BLaER1 treated with 17β-estradiol and CSF1 and Interleukin-3, amounts not matched to agents 10 nM and 100 nM (cell line): ENCODE measurements at regions not wholly inside any gene's neighbourhood (a gene's known extent, or its start where the extent isn't known, plus 50 kb on each side); places are given as distances from the start of the nearest gene placed in this dataset.
A peak's percentile ranks its signal among the peaks of the same experiment; 100 is the strongest.

Source experiments
- H3K27ac ChIP-seq, 11 experiments: shearing (Covaris generic); formaldehyde crosslinking; 2 replicates each; pipeline ENCODE4 v1.8.1; 2022
- H3K27me3 ChIP-seq, 11 experiments: shearing (Covaris generic); formaldehyde crosslinking; 2 replicates each; pipeline ENCODE4 v1.8.1; 2022
- H3K36me3 ChIP-seq, 11 experiments: shearing (Covaris generic); formaldehyde crosslinking; 2 replicates each; pipeline ENCODE4 v1.8.1; 2022
- H3K4me1 ChIP-seq, 10 experiments: shearing (Covaris generic); formaldehyde crosslinking; 2 replicates each; pipeline ENCODE4 v1.8.1; 2022
- H3K4me2 ChIP-seq, 11 experiments: shearing (Covaris generic); formaldehyde crosslinking; 2 replicates each; pipeline ENCODE4 v1.8.1; 2022
- H3K4me3 ChIP-seq, 10 experiments: shearing (Covaris generic); formaldehyde crosslinking; 2 replicates each; pipeline ENCODE4 v1.8.1; 2022
- H3K9ac ChIP-seq, 11 experiments: shearing (Covaris generic); formaldehyde crosslinking; 2 replicates each; pipeline ENCODE4 v1.8.1; 2022
- H3K9me3 ChIP-seq, 11 experiments: shearing (Covaris generic); formaldehyde crosslinking; replicated peaks in 1 of 11; 2 replicates each; pipeline ENCODE4 v1.8.1; 2022
- H4K20me1 ChIP-seq, 11 experiments: shearing (Covaris generic); formaldehyde crosslinking; 2 replicates each; pipeline ENCODE4 v1.8.1; 2022
- Cebpa-rat ChIP-seq, 11 experiments: shearing (Covaris generic); IDR thresholded peaks; 2 replicates each; pipeline ENCODE4 v1.8.1; 2022

DNA sequence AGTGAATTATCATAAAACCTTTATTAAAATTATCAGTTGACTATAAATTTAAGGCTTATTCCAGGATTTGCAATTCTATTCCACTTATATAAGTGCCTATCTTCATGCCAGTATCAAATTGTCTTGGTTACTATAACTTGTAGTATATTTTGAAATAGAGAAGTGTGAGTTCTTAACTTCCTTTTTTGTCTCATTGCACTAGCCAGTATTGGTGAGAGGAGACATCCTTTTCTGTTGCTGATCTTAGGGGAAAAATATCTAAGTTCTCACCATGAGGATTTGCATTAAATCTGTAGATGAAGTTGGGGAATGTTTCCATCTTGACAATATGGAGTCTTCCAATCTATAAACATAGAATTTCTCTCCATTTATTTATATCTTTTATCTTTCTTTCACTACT lies 104.2 kb upstream of the MKI67 start:
- peaks cover 11 to 60% (median 48%) of the 10 kb centered on the region in 11 experiments; a peak in 21 of 22 replicates for H3K36me3 ChIP-seq

GRCh38 chr10:128233422-128233821 lies 107.2 kb upstream of the MKI67 start:
- H3K27ac ChIP-seq, result no peak overlapping the region
- no peak overlapping the region for H3K4me3 ChIP-seq
- H3K36me3 ChIP-seq, result peaks cover 11 to 86% (median 72%) of the 10 kb centered on the region in 11 experiments; a peak in 21 of 22 replicates
- H4K20me1 ChIP-seq, result peaks cover 0 to 63% (median 0%) of the 10 kb centered on the region in 11 experiments; a peak in 9 of 22 replicates
- no peak overlapping the region for H3K4me2 ChIP-seq
- H3K9me3 ChIP-seq, result peaks cover 18 to 49% (median 38%) of the 10 kb centered on the region in 11 experiments
- no peaks in the 10 kb centered on the region for H3K27me3 ChIP-seq
- TF ChIP-seq Cebpa-rat (IDR thresholded peaks at IDR 0.05), result no peak
- H3K4me1 ChIP-seq, result peaks cover 19 to 39% (median 35%) of the 10 kb centered on the region in 10 experiments
- H3K9ac ChIP-seq, result no peak overlapping the region

More for the DNA sequence above, 104.2 kb upstream of the MKI67 start:
- Histone ChIP-seq H4K20me1 (peaks cover 0 to 35% (median 0%) of the 10 kb centered on the region in 11 experiments; a peak in 8 of 22 replicates), H3K9me3 (peaks cover 18 to 74% (median 48%) of the 10 kb centered on the region in 11 experiments), H3K4me1 (peaks cover 19 to 43% (median 35%) of the 10 kb centered on the region in 10 experiments), H3K9ac (no peak overlapping the region), H3K4me2 (peak overlapping the region in 6 of 11 experiments; percentile 15 to 86 (median 59); a peak in 7 of 22 replicates), H3K27me3 (no peaks in the 10 kb centered on the region), H3K4me3 (no peak overlapping the region), H3K27ac (peak overlapping the region in 3 of 11 experiments; percentile 54 to 67 (median 61); a peak in 5 of 22 replicates)
- TF ChIP-seq Cebpa-rat (IDR thresholded peaks at IDR 0.05), result no peak

DNA sequence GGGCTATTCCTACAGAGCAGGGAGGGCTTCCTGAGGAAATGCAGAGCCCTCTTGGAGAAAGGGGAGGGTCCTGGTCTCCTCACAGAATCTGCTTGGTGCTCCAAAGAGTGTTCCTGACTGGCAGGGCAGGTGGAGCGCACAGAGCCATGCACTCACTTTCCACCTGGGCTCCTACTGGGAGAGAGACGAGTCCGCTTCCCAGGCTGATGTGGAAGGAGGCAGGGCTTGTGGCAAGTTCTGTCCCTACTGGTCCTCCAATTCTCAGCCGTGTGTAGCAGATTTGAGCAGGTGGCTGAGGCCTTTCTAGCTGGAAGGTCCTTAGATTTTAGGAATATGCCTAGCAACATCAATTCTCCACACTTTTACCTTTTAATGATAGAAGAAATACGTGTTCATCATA lies 111.5 kb upstream of the MKI67 start:
- Histone ChIP-seq H3K9ac (no peak overlapping the region), H3K27ac (no peak overlapping the region), H3K9me3 (peaks cover 14 to 20% (median 17%) of the 10 kb centered on the region in 11 experiments), H4K20me1 (peaks cover 0 to 84% (median 0%) of the 10 kb centered on the region in 11 experiments; a peak in 10 of 22 replicates), H3K4me1 (peaks cover 0 to 17% (median 0%) of the 10 kb centered on the region in 10 experiments; a peak in 6 of 20 replicates), H3K4me2 (no peak overlapping the region), H3K4me3 (no peak overlapping the region), H3K27me3 (no peaks in the 10 kb centered on the region), H3K36me3 (peaks cover 11 to 96% (median 60%) of the 10 kb centered on the region in 11 experiments; a peak in 21 of 22 replicates)
- TF ChIP-seq Cebpa-rat (IDR thresholded peaks at IDR 0.05), result no peak

DNA sequence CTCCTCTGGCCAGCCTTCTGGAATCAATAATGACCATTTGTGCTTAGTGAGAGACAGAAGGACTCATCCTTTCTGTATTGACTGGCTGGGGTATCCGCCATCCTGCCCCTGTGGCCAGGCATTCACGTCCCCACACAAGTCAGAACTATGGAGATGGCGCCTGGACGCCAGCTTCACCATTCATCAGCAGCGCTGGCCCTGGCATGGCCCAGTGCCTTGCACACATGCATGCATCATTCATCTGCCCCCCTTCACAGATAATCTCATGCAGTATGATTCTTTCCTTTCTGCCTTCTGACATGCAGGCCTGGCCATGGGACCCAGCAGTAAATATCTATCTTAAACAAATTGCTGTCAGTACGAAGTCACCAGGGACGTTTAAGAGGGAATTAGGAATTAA lies 114.8 kb upstream of the MKI67 start:
- H3K4me2 ChIP-seq, result no peak overlapping the region
- H3K27me3 ChIP-seq, result no peaks in the 10 kb centered on the region
- H3K9me3 ChIP-seq, result peaks cover 0 to 6% (median 0%) of the 10 kb centered on the region in 11 experiments; a peak in 1 of 22 replicates
- peaks cover 0 to 72% (median 34%) of the 10 kb centered on the region in 11 experiments; a peak in 15 of 22 replicates for H3K36me3 ChIP-seq
- H3K9ac ChIP-seq, result no peak overlapping the region
- no peak overlapping the region for H3K27ac ChIP-seq
- no peaks in the 10 kb centered on the region; a peak in 1 of 20 replicates for H3K4me1 ChIP-seq
- no peak for TF ChIP-seq Cebpa-rat (IDR thresholded peaks at IDR 0.05)
- H3K4me3 ChIP-seq, result no peak overlapping the region
- H4K20me1 ChIP-seq, result peaks cover 0 to 86% (median 0%) of the 10 kb centered on the region in 11 experiments; a peak in 10 of 22 replicates

- peaks cover 0 to 86% (median 0%) of the 10 kb centered on the region in 11 experiments; a peak in 10 of 22 replicates for H4K20me1 ChIP-seq
- H3K4me2 ChIP-seq, result no peak overlapping the region
- peaks cover 0 to 2% (median 0%) of the 10 kb centered on the region in 10 experiments; a peak in 2 of 20 replicates for H3K4me1 ChIP-seq
- TF ChIP-seq Cebpa-rat (IDR thresholded peaks at IDR 0.05), result no peak
- no peaks in the 10 kb centered on the region for H3K27me3 ChIP-seq
- H3K9me3 ChIP-seq, result peaks cover 0 to 6% (median 0%) of the 10 kb centered on the region in 11 experiments; a peak in 1 of 22 replicates
- H3K9ac ChIP-seq, result no peak overlapping the region
- no peak overlapping the region for H3K27ac ChIP-seq
- H3K4me3 ChIP-seq, result no peak overlapping the region
- peaks cover 0 to 69% (median 22%) of the 10 kb centered on the region in 11 experiments; a peak in 14 of 22 replicates for H3K36me3 ChIP-seq
Observed at GRCh38 chr10:128242641-128243040, 116.4 kb upstream of the MKI67 start.

- Histone ChIP-seq H3K4me2 (no peak overlapping the region), H3K4me1 (peaks cover 0 to 4% (median 0%) of the 10 kb centered on the region in 10 experiments; a peak in 2 of 20 replicates), H3K4me3 (no peak overlapping the region), H3K9ac (no peak overlapping the region), H4K20me1 (peaks cover 0 to 88% (median 0%) of the 10 kb centered on the region in 11 experiments; a peak in 10 of 22 replicates), H3K27me3 (no peaks in the 10 kb centered on the region), H3K36me3 (peaks cover 0 to 58% (median 23%) of the 10 kb centered on the region in 11 experiments; a peak in 12 of 22 replicates), H3K9me3 (peaks cover 0 to 11% (median 0%) of the 10 kb centered on the region in 11 experiments; a peak in 1 of 22 replicates), H3K27ac (no peak overlapping the region)
- no peak for TF ChIP-seq Cebpa-rat (IDR thresholded peaks at IDR 0.05)
Observed at GRCh38 chr10:128245026-128245425, 118.8 kb upstream of the MKI67 start.

DNA sequence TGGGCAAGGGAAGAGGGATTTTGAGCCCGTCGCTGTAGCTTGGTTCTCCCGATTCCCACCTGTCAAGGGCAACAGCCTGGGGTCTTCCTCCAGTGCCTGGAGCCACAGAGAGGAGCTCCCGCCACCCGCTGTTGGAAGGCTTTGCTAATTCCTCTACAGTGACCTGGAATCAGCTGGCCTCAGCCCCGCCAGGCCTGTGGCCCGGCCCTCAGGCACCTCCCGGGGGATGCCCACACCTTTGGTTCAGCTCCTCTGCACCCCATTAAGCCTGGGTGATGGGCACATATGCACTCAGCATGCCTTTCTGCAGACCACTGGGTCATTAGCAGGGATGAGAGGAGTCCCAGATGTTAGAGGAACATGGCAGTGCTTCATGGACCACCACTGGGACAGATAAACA lies 121.4 kb upstream of the MKI67 start:
- Histone ChIP-seq H3K27me3 (no peaks in the 10 kb centered on the region), H3K9ac (no peak overlapping the region), H3K27ac (no peak overlapping the region; a peak in 1 of 22 replicates), H3K4me1 (peaks cover 0 to 4% (median under 1%) of the 10 kb centered on the region in 10 experiments; a peak in 9 of 20 replicates), H3K9me3 (peaks cover 0 to 11% (median 0%) of the 10 kb centered on the region in 11 experiments; a peak in 1 of 22 replicates), H3K36me3 (peaks cover 0 to 60% (median 31%) of the 10 kb centered on the region in 11 experiments; a peak in 13 of 22 replicates), H3K4me2 (no peak overlapping the region), H4K20me1 (peaks cover 0 to 74% (median 0%) of the 10 kb centered on the region in 11 experiments; a peak in 9 of 22 replicates), H3K4me3 (no peak overlapping the region)
- TF ChIP-seq Cebpa-rat (IDR thresholded peaks at IDR 0.05), result no peak

GRCh38 chr10:128254476-128254875 lies 128.3 kb upstream of the MKI67 start:
- peaks cover 0 to 8% (median 0%) of the 10 kb centered on the region in 11 experiments; a peak in 2 of 22 replicates for H3K9me3 ChIP-seq
- H3K36me3 ChIP-seq, result peaks cover 0 to 80% (median 23%) of the 10 kb centered on the region in 11 experiments; a peak in 13 of 22 replicates
- peak overlapping the region in 3 of 11 experiments; percentile 9 to 57 (median 49); a peak in 5 of 22 replicates for H3K9ac ChIP-seq
- peaks cover 0 to 59% (median 0%) of the 10 kb centered on the region in 11 experiments; a peak in 8 of 22 replicates for H4K20me1 ChIP-seq
- no peaks in the 10 kb centered on the region for H3K27me3 ChIP-seq
- H3K4me3 ChIP-seq, result no peak overlapping the region
- peak overlapping the region; percentile 33 to 82 (median 59); a peak in 20 of 22 replicates for H3K4me2 ChIP-seq
- peak in 2 of 11 experiments; percentile 24 to 36; a peak in 2 of 22 replicates for TF ChIP-seq Cebpa-rat (IDR thresholded peaks at IDR 0.05)
- H3K27ac ChIP-seq, result peak overlapping the region in 8 of 11 experiments; percentile 26 to 92 (median 67); a peak in 13 of 22 replicates
- H3K4me1 ChIP-seq, result peaks cover 25 to 71% (median 49%) of the 10 kb centered on the region in 10 experiments

GRCh38 chr10:128257428-128257827 lies 131.2 kb upstream of the MKI67 start:
- peaks cover 0 to 68% (median 14%) of the 10 kb centered on the region in 11 experiments; a peak in 12 of 22 replicates for H4K20me1 ChIP-seq
- peak in 4 of 11 experiments; percentile 31 to 81 (median 64); a peak in 5 of 22 replicates for TF ChIP-seq Cebpa-rat (IDR thresholded peaks at IDR 0.05)
- H3K9me3 ChIP-seq, result peaks cover 0 to 8% (median 0%) of the 10 kb centered on the region in 11 experiments; a peak in 2 of 22 replicates
- no peak overlapping the region for H3K4me3 ChIP-seq
- H3K27me3 ChIP-seq, result no peaks in the 10 kb centered on the region
- peak overlapping the region in 8 of 11 experiments; percentile 3 to 82 (median 46); a peak in 10 of 22 replicates for H3K4me2 ChIP-seq
- H3K4me1 ChIP-seq, result peaks cover 32 to 73% (median 49%) of the 10 kb centered on the region in 10 experiments
- peak overlapping the region in 3 of 11 experiments; percentile 59 to 76 (median 71); a peak in 4 of 22 replicates for H3K9ac ChIP-seq
- peaks cover 0 to 56% (median 10%) of the 10 kb centered on the region in 11 experiments; a peak in 9 of 22 replicates for H3K36me3 ChIP-seq
- peak overlapping the region in 5 of 11 experiments; percentile 49 to 92 (median 86); a peak in 10 of 22 replicates for H3K27ac ChIP-seq
